ENCODE measurements at regions not wholly inside any gene's neighbourhood (a gene's known extent, or its start where the extent isn't known, plus 50 kb on each side); places are given as distances from the start of the nearest gene placed in this dataset.

DNA sequence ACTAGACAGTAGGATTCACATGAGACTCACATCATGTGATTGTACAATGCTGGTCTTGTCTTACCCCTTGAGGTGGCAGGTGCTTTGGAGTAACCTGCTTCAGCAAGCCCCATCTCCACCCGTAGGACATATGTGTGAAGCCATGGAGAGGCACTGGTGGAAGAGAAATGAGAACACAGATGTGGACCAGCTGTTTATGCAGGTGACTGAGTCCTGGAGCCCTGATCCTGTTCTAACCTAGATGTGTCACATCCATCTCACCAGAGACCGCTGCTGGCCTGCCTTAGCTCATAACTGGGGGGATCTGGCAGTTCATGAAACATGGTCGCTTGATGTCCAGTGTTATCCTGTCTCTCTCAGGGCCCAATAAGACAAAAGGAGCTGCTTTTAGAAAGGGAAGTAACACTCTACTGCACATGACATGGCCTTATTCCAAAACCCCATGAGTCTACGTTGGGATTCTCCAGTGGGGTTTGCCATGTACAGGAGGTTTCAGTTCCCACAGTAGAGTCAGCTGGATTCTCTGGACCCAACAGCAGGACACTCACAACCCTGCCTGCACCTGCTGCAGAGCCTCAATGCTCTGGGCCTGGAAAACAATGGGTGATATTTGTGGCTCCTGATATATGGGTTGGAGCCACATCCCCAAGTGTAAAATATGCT lies 62.0 kb downstream of the GGTLC2 start:
- H3K36me3 Mint-ChIP-seq (ENCODE audit: low read depth): no peaks in the 10 kb centered on the region
- POLR2A ChIA-PET: no interaction called here
- H3K9me3 Mint-ChIP-seq: no peaks in the 10 kb centered on the region
- intact Hi-C loops (cut with micrococcal nuclease): no loop called here
- no peaks in the 10 kb centered on the region for H3K4me1 Mint-ChIP-seq (ENCODE audit: low read depth)
- no peak overlapping the region for H3K27ac Mint-ChIP-seq
- CTCF ChIA-PET: interaction anchor here (1.0 to 3.4 kb wide), 6 partner anchors 10 to 253 kb away, joined by 3 to 11 read pairs (median 4); no protein-coding TSS in a partner anchor
- DNase-seq (no peak), ATAC-seq (no peak)
- TF ChIP-seq, protein P1, sequence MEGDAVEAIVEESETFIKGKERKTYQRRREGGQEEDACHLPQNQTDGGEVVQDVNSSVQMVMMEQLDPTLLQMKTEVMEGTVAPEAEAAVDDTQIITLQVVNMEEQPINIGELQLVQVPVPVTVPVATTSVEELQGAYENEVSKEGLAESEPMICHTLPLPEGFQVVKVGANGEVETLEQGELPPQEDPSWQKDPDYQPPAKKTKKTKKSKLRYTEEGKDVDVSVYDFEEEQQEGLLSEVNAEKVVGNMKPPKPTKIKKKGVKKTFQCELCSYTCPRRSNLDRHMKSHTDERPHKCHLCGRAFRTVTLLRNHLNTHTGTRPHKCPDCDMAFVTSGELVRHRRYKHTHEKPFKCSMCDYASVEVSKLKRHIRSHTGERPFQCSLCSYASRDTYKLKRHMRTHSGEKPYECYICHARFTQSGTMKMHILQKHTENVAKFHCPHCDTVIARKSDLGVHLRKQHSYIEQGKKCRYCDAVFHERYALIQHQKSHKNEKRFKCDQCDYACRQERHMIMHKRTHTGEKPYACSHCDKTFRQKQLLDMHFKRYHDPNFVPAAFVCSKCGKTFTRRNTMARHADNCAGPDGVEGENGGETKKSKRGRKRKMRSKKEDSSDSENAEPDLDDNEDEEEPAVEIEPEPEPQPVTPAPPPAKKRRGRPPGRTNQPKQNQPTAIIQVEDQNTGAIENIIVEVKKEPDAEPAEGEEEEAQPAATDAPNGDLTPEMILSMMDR (IDR thresholded peaks at IDR 0.05): no peak
- H3K4me3 Mint-ChIP-seq: no peak overlapping the region
- no peaks in the 10 kb centered on the region for H3K27me3 Mint-ChIP-seq

DNA sequence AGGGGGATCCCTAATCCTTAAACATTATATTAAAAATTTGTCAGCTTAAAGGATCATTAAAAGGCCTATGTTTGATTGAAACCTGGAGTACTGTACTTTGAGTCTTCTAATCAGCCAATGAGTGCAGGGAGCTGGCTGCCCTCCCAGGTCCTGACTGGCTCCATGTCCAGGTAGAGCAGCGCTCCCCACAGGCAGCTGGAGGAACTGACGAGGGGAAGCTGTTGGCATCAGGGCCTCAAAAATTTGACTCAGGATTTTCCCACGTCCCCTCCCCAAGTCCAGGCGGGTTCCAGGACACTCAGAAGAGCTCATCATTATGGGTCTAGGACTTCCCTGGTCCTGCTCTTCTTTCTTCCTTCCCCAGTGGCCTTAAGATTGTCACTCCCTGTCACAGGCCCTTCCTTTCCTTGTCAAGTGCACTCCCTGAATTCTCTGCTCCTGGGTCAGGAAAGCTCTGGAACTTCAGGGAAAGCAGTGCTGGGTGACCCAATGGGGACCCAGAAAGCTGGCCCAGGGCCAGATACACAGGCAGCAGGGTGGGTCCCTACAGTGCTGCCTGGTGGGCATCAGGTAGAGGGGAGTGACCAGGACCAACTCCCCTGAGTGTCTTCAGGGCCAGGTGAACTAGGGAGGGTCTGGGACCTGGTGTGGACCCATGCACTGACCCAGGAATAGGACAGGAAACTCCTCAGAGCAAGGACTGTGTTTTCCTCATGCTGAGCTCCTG lies 65.5 kb downstream of the GGTLC2 start:
- intact Hi-C loops (cut with micrococcal nuclease): loop anchor here (2.0 kb wide), 1 partner anchor 39 kb away; no protein-coding TSS in a partner anchor
- H3K27ac Mint-ChIP-seq: no peak overlapping the region
- ChIA-PET CTCF (interaction anchor here (0.8 to 2.3 kb wide), 29 partner anchors 9 to 243 kb away, joined by 3 to 29 read pairs (median 6); no protein-coding TSS in a partner anchor), POLR2A (interaction anchor here (1.0 kb wide), 1 partner anchor 43 kb away, joined by 3 read pairs; no protein-coding TSS in a partner anchor)
- no peaks in the 10 kb centered on the region for H3K27me3 Mint-ChIP-seq
- H3K4me3 Mint-ChIP-seq: no peak overlapping the region
- TF ChIP-seq, protein P1 (IDR thresholded peaks at IDR 0.05): no peak
- peak; percentile 39 for ATAC-seq
- H3K9me3 Mint-ChIP-seq: no peaks in the 10 kb centered on the region
- H3K4me1 Mint-ChIP-seq (ENCODE audit: low read depth): no peaks in the 10 kb centered on the region
- DNase-seq: peak; percentile 45
- no peaks in the 10 kb centered on the region for H3K36me3 Mint-ChIP-seq (ENCODE audit: low read depth)

DNA sequence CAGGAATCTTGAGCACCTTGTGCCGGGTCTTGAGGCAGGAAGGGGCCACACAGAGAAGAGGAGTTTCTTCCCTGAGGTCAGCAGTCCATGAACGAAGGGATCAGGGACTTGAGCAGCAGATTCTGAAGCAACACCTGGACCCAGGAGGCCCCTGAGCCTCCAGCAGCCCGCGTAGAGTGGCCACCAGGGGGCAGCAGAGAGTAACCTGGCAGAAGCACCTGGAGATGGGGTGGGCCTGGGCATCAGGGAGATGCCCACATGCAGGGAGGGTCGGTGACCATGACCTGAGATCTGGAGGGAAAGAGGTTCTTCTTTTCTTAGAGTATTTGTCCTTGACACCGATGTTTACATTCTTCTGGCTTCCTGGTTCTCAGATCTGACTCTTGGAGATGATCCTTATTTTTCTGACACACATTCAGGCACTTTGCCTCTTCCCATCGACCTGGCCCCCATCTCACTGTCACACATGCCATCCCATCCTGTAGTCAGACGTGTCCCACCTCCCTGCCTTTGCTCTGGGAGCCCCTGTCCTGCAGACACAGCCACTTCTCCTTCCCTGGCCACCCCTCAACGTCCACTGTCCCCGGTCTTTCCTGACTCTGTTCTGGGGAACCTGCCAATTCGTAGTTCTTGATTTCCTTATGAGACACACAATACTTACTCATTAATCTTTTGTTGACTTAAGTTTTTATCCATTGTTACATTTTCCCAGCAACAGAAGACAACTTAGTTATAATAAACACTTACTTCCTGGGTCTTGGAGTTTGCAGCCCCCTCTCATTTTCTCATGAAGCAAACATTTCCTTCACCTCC lies 66.5 kb downstream of the GGTLC2 start:
- no peaks in the 10 kb centered on the region for H3K27me3 Mint-ChIP-seq
- CTCF ChIA-PET: interaction anchor here (1.1 to 2.3 kb wide), 12 partner anchors 8 to 173 kb away, joined by 3 to 29 read pairs (median 6); no protein-coding TSS in a partner anchor
- H3K36me3 Mint-ChIP-seq (ENCODE audit: low read depth): no peaks in the 10 kb centered on the region
- POLR2A ChIA-PET: no interaction called here
- peak; percentile 85 for DNase-seq
- H3K4me1 Mint-ChIP-seq (ENCODE audit: low read depth): no peaks in the 10 kb centered on the region
- H3K27ac Mint-ChIP-seq: no peak overlapping the region
- no peak overlapping the region for H3K4me3 Mint-ChIP-seq
- intact Hi-C loops (cut with micrococcal nuclease): loop anchor here (2.0 kb wide), 1 partner anchor 38 kb away; no protein-coding TSS in a partner anchor
- ATAC-seq: peak; percentile 85
- TF ChIP-seq, protein P1 (IDR thresholded peaks at IDR 0.05): peak; percentile 97
- no peaks in the 10 kb centered on the region for H3K9me3 Mint-ChIP-seq

DNA sequence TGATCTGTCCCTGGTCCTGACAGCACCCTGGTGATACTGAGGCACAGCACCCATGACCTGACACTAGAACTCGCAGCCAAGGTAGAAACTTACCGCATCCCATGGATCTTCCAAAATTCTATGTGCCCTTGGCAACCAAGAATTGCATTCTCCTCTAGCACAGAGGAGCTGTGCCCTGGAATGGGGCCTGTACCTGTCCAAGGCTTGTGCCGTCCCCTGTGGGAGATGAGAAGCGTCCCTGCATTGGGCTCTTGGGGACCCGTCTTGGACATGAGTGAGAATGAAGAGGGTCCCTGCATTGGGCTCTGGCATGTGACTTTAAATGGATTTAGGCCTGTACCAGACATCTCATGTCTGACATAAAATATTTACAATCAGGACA lies 67.1 kb downstream of the GGTLC2 start:
- Mint-ChIP-seq H3K27me3 (no peaks in the 10 kb centered on the region), H3K36me3 (ENCODE audit: low read depth) (no peaks in the 10 kb centered on the region), H3K27ac (no peak overlapping the region), H3K4me3 (no peak overlapping the region), H3K4me1 (ENCODE audit: low read depth) (no peaks in the 10 kb centered on the region), H3K9me3 (no peaks in the 10 kb centered on the region)
- TF ChIP-seq, protein P1 (IDR thresholded peaks at IDR 0.05): no peak
- ATAC-seq (no peak), DNase-seq (no peak)
- POLR2A ChIA-PET: interaction anchor here (2.3 kb wide), 1 partner anchor 8 kb away, joined by 5 read pairs; no protein-coding TSS in a partner anchor
- intact Hi-C loops (cut with micrococcal nuclease): loop anchor here (2.0 kb wide), 1 partner anchor 37 kb away; no protein-coding TSS in a partner anchor
- CTCF ChIA-PET: interaction anchor here (0.6 to 1.2 kb wide), 6 partner anchors 10 to 173 kb away, joined by 3 to 4 read pairs (median 3); no protein-coding TSS in a partner anchor

All from activated CD8-positive, alpha-beta T cell treated with anti-CD3 and anti-CD28 coated beads for 36 hours (primary cell).